ENCODE measurements at regions not wholly inside any gene's neighbourhood (a gene's known extent, or its start where the extent isn't known, plus 50 kb on each side); places are given as distances from the start of the nearest gene placed in this dataset.

DNA sequence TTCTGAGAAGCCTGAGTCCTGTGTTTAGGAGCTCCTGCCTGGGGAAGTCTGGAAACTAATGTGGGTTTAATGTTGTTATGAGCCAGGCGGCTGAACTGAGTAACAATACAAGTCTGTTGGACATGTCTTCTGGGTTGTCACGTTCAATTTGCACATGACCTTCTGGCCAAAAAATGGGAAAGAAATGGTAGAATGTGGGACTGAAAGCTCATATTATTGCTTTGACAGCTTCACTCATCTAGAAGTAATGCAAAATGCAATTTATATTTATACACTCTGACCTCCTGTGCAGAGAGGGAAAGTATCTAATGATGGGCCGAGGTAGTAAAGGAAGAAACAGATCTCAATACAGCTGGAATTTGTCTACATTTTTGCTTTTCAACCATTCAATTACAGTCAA lies 75.8 kb downstream of the NR2F2 start:
- Histone ChIP-seq H3K36me3 (ENCODE audit: control insufficient read depth in 2 of 2, extremely low read depth in 1 of 2, insufficient read depth in 2 of 2, low read length in 2 of 2) (no peaks in the 10 kb centered on the region), H3K9me1 (ENCODE audit: control insufficient read depth, extremely low read depth, insufficient read depth, low read length) (no peaks in the 10 kb centered on the region), H4K20me1 (ENCODE audit: control insufficient read depth, extremely low read depth, insufficient read depth, low read length) (no peaks in the 10 kb centered on the region), H3K4me3 (ENCODE audit: control insufficient read depth in 2 of 3, extremely low read depth in 1 of 3, insufficient read depth in 2 of 3, low read depth in 1 of 3, low read length in 3 of 3) (no peak overlapping the region), H3K79me2 (ENCODE audit: control insufficient read depth, insufficient read depth, low read length) (no peaks in the 10 kb centered on the region), H3K9me3 (ENCODE audit: control insufficient read depth, low read depth, low read length) (no peaks in the 10 kb centered on the region), H3K27me3 (ENCODE audit: control insufficient read depth, extremely low read depth, insufficient read depth, low read length) (peaks cover 46% of the 10 kb centered on the region), H3K4me1 (ENCODE audit: control insufficient read depth, extremely low read depth, insufficient read depth, low read length) (no peaks in the 10 kb centered on the region), H3K9ac (ENCODE audit: control insufficient read depth, extremely low read depth, insufficient read depth, low read length) (no peak overlapping the region), H3K4me2 (ENCODE audit: control insufficient read depth, extremely low read depth, insufficient read depth, low read depth, low read length) (no peak overlapping the region), H2AFZ (ENCODE audit: control insufficient read depth, low read length) (no peak overlapping the region), H3K27ac (ENCODE audit: control insufficient read depth, insufficient read depth, low read length) (no peak overlapping the region)
- FAIRE-seq (no peak), DNase-seq (ENCODE audit: low read depth, low spot score) (no peak)
- dilution Hi-C loops (cut with MboI; ENCODE audit: extremely low pct_ligation_motif_present, low sequenced_read_pairs), result no loop called here
- TF ChIP-seq EZH2 (IDR thresholded peaks at IDR 0.05; ENCODE audit: low read length), result no peak
- TF ChIP-seq, protein P1, sequence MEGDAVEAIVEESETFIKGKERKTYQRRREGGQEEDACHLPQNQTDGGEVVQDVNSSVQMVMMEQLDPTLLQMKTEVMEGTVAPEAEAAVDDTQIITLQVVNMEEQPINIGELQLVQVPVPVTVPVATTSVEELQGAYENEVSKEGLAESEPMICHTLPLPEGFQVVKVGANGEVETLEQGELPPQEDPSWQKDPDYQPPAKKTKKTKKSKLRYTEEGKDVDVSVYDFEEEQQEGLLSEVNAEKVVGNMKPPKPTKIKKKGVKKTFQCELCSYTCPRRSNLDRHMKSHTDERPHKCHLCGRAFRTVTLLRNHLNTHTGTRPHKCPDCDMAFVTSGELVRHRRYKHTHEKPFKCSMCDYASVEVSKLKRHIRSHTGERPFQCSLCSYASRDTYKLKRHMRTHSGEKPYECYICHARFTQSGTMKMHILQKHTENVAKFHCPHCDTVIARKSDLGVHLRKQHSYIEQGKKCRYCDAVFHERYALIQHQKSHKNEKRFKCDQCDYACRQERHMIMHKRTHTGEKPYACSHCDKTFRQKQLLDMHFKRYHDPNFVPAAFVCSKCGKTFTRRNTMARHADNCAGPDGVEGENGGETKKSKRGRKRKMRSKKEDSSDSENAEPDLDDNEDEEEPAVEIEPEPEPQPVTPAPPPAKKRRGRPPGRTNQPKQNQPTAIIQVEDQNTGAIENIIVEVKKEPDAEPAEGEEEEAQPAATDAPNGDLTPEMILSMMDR (optimal IDR thresholded peaks at IDR 0.05 in 1 of 3, IDR thresholded peaks at IDR 0.05 in 1 of 3, conservative IDR thresholded peaks at IDR 0.05 in 1 of 3; ENCODE audit: extremely low read depth in 1 of 3, insufficient read depth in 2 of 3, low read length in 3 of 3), result no peak

DNA sequence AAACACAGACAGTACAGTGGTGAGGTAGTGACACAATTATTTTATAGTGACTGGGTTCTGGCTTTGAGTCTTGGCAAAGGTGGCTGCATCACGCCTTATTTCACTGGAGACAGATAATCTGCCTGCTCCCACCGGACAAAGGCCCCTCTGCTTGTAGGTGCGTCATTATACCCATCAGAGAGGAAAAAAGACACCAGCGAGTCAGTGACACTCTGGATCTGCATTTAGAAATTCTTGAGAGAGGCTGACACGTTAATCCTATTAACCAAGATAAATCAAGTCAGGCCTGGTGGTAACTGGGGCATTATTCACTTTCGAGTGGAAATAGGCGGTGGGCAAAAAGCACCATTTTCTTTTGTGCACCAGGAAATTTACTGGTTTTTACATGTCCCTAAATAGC lies 76.2 kb downstream of the NR2F2 start:
- no peak for FAIRE-seq
- no peak overlapping the region for H2AFZ ChIP-seq (ENCODE audit: control insufficient read depth, low read length)

More for the DNA sequence above, 76.2 kb downstream of the NR2F2 start:
- Histone ChIP-seq H3K4me1 (ENCODE audit: control insufficient read depth, extremely low read depth, insufficient read depth, low read length) (no peaks in the 10 kb centered on the region), H4K20me1 (ENCODE audit: control insufficient read depth, extremely low read depth, insufficient read depth, low read length) (no peaks in the 10 kb centered on the region), H3K4me2 (ENCODE audit: control insufficient read depth, extremely low read depth, insufficient read depth, low read depth, low read length) (no peak overlapping the region), H3K9ac (ENCODE audit: control insufficient read depth, extremely low read depth, insufficient read depth, low read length) (no peak overlapping the region), H3K79me2 (ENCODE audit: control insufficient read depth, insufficient read depth, low read length) (no peaks in the 10 kb centered on the region), H3K27ac (ENCODE audit: control insufficient read depth, insufficient read depth, low read length) (no peak overlapping the region), H3K9me3 (ENCODE audit: control insufficient read depth, low read depth, low read length) (no peaks in the 10 kb centered on the region), H3K9me1 (ENCODE audit: control insufficient read depth, extremely low read depth, insufficient read depth, low read length) (no peaks in the 10 kb centered on the region), H3K4me3 (ENCODE audit: control insufficient read depth in 2 of 3, extremely low read depth in 1 of 3, insufficient read depth in 2 of 3, low read depth in 1 of 3, low read length in 3 of 3) (no peak overlapping the region), H3K27me3 (ENCODE audit: control insufficient read depth, extremely low read depth, insufficient read depth, low read length) (peaks cover 50% of the 10 kb centered on the region), H3K36me3 (ENCODE audit: control insufficient read depth in 2 of 2, extremely low read depth in 1 of 2, insufficient read depth in 2 of 2, low read length in 2 of 2) (no peaks in the 10 kb centered on the region)
- DNase-seq (ENCODE audit: low read depth, low spot score), result no peak
- dilution Hi-C loops (cut with MboI; ENCODE audit: extremely low pct_ligation_motif_present, low sequenced_read_pairs), result no loop called here
- TF ChIP-seq, protein P1 (optimal IDR thresholded peaks at IDR 0.05 in 1 of 3, IDR thresholded peaks at IDR 0.05 in 1 of 3, conservative IDR thresholded peaks at IDR 0.05 in 1 of 3; ENCODE audit: extremely low read depth in 1 of 3, insufficient read depth in 2 of 3, low read length in 3 of 3), result no peak
- TF ChIP-seq EZH2 (IDR thresholded peaks at IDR 0.05; ENCODE audit: low read length), result no peak
